ENCODE measurements at regions not wholly inside any gene's neighbourhood (a gene's known extent, or its start where the extent isn't known, plus 50 kb on each side); places are given as distances from the start of the nearest gene placed in this dataset.
"Not testable (repeated sequence)": the region's sequence is repeated elsewhere in the genome, so short reads cannot be mapped to it uniquely, and the experiment has no call there.

- FAIRE-seq = no peak
Measured at GRCh38 chr4:116101321-116101720, 984.1 kb downstream of the TRAM1L1 start.

DNA sequence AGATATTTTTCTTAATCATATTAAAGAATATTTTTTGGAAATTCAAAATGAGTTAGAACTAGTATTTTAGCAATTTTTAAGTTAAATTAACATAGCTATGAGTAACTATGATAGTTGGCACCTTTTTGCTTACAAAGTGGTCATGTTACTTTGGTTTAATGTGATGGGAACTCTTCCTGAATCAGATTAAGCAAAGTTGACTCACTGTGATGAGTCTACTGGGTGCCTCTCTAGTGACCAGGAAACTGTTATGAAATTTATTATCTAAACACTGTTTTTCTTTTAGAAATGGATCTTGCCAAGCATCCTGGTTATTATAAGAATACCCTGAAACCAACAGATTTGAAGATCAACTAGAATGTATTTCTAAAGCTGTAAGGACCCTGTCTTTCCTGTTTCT, 985.8 kb downstream of the TRAM1L1 start:
- FAIRE-seq = no peak

GRCh38 chr4:116097353-116097752, 983.9 kb upstream of the NDST4 start:
- not testable (repeated sequence) for FAIRE-seq

GRCh38 chr4:116092961-116093360, 979.5 kb upstream of the NDST4 start:
- no peak for FAIRE-seq

DNA sequence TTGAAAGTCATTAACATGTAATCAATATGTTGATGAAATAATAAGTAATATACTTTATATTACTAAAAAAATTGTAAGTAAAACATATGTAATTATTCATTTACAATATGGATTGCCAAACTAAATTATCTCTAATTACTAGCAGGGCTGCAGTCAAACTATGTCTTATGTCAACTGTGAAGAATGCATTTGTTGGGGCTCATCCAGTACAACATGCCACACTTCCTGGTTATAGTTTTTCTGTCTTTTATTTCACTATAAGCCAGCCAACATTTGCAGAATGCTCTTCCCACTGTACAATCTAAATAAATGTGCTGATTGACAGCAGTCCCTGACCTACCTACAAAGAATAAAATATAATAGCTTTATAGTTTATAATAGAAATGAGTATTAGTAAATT, 975.4 kb upstream of the NDST4 start:
- FAIRE-seq = no peak

- no peak for FAIRE-seq
Measured at GRCh38 chr4:116082808-116083366, 969.5 kb upstream of the NDST4 start.

DNA sequence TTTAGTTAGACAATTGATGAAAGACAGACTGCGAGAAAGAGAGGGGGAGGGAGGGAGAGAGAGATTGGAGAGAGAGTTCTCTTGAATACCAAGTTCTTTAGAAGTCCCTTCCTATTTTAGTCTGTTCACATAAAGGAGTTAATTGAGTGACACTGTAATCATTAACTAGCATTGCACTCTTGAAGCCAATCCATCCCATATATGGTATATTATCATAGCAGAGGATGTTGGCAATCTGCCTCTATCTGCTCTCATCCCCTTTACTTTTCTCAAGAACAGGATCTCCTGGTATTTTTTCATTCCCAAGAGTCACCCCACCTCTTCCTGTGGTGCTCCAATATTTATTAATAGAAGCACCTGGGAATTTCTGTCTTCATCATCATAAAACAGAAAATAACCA, 959.6 kb upstream of the NDST4 start:
- FAIRE-seq = no peak

GRCh38 chr4:116070283-116070682, 956.9 kb upstream of the NDST4 start:
- no peak for FAIRE-seq

DNA sequence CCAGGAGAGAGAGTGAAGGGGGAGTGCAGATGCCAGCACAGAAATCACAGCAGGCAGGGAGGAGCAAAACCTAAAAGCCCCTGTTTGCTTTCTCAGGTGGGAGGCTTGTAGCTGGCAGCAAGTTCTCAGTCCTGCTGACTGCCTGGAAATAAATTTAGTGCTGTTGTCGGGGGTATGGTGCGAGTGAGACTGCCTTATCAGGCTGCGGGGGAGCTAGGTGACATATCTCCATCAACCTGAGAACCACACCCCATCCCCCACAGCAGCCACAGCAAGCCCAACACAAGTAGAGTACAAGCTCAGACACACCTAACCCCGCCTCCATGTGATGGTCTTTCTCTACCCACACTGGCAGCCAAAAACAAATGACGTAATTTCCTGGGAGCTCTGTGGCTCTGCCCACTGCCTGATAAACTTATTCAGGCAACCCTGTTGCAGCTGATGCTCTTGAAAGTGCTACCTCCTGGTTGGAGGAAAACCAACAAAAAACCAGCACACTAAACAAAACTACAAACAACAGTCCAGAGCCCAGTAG, 953.4 kb upstream of the NDST4 start:
- FAIRE-seq = no peak

- FAIRE-seq = no peak
Measured at GRCh38 chr4:116064331-116064730, 950.9 kb upstream of the NDST4 start.

DNA sequence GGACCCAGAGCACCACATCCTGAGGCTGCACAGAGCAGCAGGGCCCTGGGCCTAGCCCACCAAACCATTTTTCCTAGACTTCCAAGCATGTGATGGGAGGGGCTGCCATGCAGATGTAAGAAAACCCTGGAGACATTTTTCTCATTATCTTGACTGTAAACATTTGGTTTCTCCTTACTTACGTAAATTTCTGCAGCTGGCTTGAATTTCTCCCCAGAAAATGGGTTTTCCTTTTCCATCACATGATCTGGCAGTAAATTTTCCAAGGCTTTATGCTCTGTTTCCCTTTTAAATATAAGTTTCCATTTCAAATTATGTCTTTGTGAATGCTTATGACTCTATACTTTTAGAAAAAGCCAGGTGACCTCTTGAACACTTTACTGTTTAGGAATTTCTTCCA, 945.9 kb upstream of the NDST4 start:
- FAIRE-seq = no peak

DNA sequence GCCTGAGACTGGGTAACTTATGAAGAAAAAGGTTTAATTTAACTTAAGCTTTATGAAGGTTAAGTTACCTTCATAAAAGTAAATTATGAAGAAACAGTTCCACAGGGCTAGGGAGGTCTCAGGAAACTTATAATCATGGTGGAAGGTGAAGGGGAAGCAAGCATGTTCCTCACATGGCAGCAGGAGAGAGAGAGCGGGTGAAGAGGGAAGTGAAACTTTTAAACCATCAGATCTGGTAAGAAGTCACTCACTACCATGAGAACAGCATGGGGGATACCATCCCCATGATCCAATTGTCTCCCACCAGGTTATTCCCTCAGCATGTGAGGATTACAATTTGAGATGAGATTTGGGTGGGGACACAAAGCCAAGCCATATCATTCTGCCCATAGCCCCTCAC, 944.7 kb upstream of the NDST4 start:
- no peak for FAIRE-seq

- FAIRE-seq = peak; percentile 93
Measured at GRCh38 chr4:116055857-116056827, 942.7 kb upstream of the NDST4 start.

- no peak for FAIRE-seq
Measured at GRCh38 chr4:116027311-116027710, 913.9 kb upstream of the NDST4 start.

DNA sequence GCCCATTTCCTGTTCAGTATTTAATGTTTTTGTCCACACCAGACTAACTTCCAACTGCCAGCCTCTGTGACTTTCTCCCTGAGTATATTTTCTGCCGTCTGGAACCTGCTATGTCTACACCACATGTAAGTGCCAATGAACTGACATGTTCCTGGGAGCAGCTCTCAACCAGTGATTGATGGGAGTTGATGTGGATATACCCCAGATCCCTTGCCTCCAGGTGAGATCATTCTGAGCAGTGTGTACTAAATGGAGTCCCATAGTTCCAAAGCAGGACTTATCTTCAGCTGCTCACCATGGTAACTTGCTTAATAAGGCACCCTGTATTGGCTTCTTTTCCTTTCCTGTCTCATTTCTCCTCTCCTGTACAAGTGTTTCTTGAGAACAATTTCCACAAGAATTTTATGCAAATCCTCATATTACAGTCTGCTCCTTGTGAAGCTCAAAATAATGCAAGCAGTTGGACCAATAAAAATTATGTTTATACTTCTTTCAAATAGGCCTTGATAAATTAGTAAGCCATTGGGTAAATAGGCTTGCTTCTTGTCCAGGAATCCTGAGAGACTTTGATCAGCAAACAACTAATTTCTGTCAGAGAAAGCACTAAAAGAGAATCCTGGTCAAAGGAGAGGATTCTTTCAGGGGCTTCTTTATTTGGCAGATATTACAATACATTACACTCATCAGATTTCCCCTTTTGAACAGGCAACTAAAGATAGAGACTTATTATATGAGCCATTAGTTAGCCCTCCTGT, 911.7 kb upstream of the NDST4 start:
- no peak for FAIRE-seq

DNA sequence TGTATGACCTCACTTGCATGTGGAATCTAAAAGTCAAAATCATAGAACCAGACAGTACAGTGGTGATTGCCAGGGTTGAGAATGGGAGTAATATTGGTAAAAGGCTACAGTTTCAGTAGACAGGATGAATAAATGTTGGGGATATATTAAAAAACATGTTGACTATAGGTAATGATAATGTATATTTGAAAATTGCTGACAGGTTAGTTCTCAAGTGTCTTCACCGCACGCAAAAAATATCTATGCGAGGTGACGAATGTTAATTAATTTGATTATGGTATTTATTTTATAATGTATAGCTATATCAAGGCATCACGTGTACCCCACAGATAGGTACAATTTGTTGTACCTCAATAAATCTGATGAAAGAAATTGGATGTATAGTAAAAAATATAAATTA, 909.6 kb upstream of the NDST4 start:
- no peak for FAIRE-seq

DNA sequence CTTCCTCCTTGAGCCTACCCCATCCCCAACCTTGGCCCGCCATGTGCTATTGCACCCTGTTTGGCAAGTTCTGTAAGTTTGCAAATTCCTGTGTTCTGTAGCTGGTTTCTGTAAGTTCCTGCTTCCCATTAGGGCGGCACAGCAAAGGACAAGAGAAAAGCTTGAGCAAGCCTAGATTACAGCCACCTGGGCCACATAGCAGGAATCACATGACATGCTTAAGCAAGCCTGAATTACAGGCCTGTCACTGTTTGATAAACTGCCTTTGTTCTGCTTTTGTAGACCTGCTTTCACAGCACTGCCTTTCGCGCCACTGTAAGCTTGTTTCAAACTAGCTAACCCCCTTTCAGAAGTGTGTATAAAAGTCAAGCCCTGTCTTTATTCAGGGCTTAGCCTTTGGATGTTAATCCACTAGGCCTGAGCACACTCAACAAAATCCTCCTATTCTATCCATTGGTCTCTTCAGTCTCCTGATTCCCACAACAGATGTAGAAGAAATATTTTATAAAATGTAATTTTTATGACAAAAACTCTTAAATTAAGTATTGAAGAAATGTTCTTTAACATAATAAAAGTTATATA, 906.8 kb upstream of the NDST4 start:
- FAIRE-seq = no peak

DNA sequence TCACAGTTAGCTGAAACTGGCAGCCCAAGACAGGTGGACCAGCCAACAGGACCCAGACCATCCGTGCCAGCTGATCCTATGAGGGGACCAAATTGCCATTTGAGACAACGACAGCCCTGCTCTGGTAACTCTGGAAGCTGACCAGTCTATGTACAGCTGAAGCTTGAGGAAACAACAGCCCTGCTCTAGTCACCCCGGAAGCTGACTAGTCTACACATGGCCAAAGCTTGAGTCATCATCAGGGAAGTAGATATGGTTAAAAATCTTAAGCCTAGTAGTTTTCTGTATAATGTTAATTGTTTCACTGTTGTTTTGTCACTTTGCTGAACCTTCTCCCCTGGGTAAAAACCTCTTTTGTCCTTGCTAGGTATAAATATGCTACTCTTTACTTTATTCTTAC, 905.4 kb upstream of the NDST4 start:
- FAIRE-seq = no peak

DNA sequence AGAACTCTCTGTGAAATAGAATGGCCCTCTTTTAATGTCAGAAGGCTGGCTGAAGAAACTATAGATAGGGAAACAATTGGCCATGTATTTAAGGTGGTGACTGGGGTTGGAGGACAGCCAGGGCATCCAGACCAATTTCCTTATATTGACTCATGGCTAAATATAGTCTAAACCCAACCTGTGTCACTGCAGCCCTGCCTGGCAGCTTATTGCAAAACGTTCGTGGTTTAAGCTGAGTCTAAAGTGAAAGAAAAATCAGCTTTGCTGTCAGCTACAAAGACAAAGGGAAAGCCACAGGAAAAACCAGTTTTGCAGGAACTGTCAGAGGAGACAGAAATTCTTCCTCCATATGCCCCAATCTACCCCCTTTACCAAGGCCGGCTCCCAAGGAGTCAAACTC, 902.8 kb upstream of the NDST4 start:
- no peak for FAIRE-seq

- no peak for FAIRE-seq
Measured at GRCh38 chr4:116015549-116015948, 902.1 kb upstream of the NDST4 start.

- no peak for FAIRE-seq
Measured at GRCh38 chr4:116015062-116015461, 901.6 kb upstream of the NDST4 start.

DNA sequence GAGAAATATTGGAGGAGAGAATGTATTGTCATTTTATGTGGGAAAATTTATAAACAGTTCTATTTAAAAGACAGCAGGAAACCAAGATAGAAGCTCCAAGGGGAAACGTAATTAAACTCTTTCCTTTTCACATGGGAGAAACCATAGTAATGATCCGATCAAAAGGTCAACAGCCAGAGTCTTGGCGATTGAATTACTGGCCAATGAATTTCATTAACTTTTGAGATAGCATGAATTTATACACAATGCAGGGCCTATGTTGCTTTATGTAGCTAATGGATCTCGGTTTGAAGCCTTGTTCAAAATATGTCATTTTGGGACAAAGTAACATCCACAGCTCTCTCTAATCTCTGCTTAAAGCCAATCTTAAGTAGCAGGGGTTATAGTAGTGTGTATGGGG, 897.5 kb upstream of the NDST4 start:
- no peak for FAIRE-seq

DNA sequence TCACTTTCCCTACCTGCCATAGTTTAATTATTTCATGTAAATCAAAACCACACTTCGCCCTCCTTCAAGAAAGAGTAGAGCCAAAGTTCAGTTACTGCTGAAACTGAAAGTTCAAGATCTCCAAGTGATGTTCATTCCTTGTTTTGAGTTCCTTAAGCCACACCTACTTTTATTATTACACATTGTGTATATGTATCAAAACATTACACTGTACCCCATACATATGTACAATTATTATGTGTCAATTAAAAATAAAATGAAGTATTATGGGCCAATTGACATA, 892.3 kb upstream of the NDST4 start:
- FAIRE-seq = no peak

Measured in G401.6 (cell line).